ENCODE measurements at regions not wholly inside any gene's neighbourhood (a gene's known extent, or its start where the extent isn't known, plus 50 kb on each side); places are given as distances from the start of the nearest gene placed in this dataset.

DNA sequence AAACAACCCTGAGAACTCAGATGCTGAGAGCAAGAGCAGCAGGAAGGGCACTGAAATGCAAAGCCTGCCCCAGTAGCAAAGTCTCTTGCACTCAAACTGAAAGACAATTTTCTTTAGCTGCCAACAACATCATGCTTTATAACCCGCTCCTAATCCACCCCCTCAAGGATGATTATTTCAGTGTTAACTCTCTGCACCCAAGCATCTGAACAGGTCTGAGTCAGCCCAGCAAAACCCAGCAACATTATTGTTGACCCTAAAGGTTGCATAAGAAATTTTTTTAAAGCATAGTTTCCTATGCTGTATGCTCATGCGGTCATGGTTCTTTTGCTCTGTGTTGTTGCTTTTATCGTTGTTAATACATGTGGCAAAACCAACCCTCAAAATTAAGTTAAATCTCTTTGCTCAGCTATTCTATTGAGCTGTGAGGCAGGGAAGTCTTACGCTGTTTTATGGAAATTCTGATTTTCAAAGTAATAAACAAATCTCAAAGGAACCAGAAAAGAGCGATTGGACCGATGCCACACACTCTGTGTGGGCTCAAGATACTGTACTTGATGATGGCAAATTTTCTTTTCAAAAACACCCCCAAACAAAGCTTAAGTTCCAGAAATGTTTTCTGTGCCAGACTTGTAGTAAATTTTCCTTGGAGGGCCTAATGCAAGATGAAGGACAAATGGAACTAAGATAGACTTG is 440.6 kb upstream of the MPDZ start:
- no peak for TF ChIP-seq EZH2 (IDR thresholded peaks at IDR 0.05; ENCODE audit: insufficient read depth, poor library complexity, severe bottlenecking)
- no peak for TF ChIP-seq EZH2phosphoT487 (IDR thresholded peaks at IDR 0.05; ENCODE audit: insufficient read depth, low read depth)

All from GM23248 (cell line).